HepG2 (cell line): ENCODE measurements at regions not wholly inside any gene's neighbourhood (a gene's known extent, or its start where the extent isn't known, plus 50 kb on each side); places are given as distances from the start of the nearest gene placed in this dataset.

Experiments used
- ATAC-seq: fragments of 200-7000 bp; cut with Tn5 transposase; 3 replicates; pipeline ENCODE4 v1.9.1; 2020; ENCODE audit warnings: mild to moderate bottlenecking, moderate library complexity
- BruUV-seq: library from RNA; stranded (reverse); fragments of 400-500 nt; replicated peaks from 2 replicates; lab custom pipeline; 2021; lab: Mats Ljungman, UMichigan
- CTCF ChIA-PET: fragments of 300-600 bp; formaldehyde crosslinking; extraction: SDS; loops from one replicate; lab custom pipeline; 2021; ENCODE audit warnings: low total read pairs, inconsistent platforms, low intra/inter-chr PET ratio; lab: Yijun Ruan, JAX
- POLR2A ChIA-PET: fragments of 350-600 bp; sonication (Branson Sonifier 250); formaldehyde crosslinking; loops from one replicate; lab custom pipeline; 2020; ENCODE audit warnings: antibody characterized with exemption, inconsistent platforms; lab: Yijun Ruan, JAX
- DNase-seq: peaks from one replicate; pipeline ENCODE4 v3.0.0-alpha.2; 2015; ENCODE audit warnings: low spot score
- FAIRE-seq: peaks from 3 replicates; lab custom pipeline; 2011; peaks lifted over from hg19 to GRCh38; lab: Jason Lieb, UNC
- H2AFZ ChIP-seq: one replicate; pipeline ENCODE4 v1.6.1; 2011; ENCODE audit warnings: low read length, inconsistent platforms
- H3K27ac ChIP-seq: fragments of 300-600 bp; 3 replicates; pipeline ENCODE4 v1.8.0; 2011; ENCODE audit warnings: mixed run types, mild to moderate bottlenecking, mixed read lengths, low read length, inconsistent platforms; ENCODE audit not compliant: insufficient read depth; ENCODE audit errors: extremely low read length
- H3K27me3 ChIP-seq, 2 experiments: fragments of 200-600 bp in 1 of 2; 2 replicates in 1 of 2; 3 replicates in 1 of 2; pipeline versions ENCODE4 v1.6.0 to v1.8.0; 2011; ENCODE audit warnings: low read length in 2 of 2, mild to moderate bottlenecking in 2 of 2, moderate library complexity in 2 of 2, inconsistent platforms in 1 of 2; ENCODE audit not compliant: insufficient read depth in 2 of 2, control insufficient read depth in 1 of 2
- H3K36me3 ChIP-seq, 2 experiments: fragments of 200-600 bp in 1 of 2; replicated peaks in 1 of 2; 2 replicates in 1 of 2; 3 replicates in 1 of 2; pipeline versions ENCODE4 v1.5.1 to v1.8.0; 2011; ENCODE audit warnings: low read length in 2 of 2, inconsistent platforms in 1 of 2; ENCODE audit not compliant: insufficient read depth in 2 of 2, control insufficient read depth in 1 of 2
- H3K4me1 ChIP-seq: 2 replicates; pipeline ENCODE4 v1.5.1; 2012; ENCODE audit warnings: low read length, inconsistent platforms; ENCODE audit not compliant: insufficient read depth
- H3K4me2 ChIP-seq: 2 replicates; pipeline ENCODE4 v1.6.0; 2011; ENCODE audit warnings: low read depth, low read length, inconsistent platforms
- H3K4me3 ChIP-seq, 3 experiments: fragments of 200-600 bp in 1 of 3; sonication (generic), shearing (Covaris generic) in 1 of 3; replicated peaks in 1 of 3; 2 replicates each; pipeline ENCODE4 v1.5.1; 2011 to 2016; ENCODE audit warnings: low read length in 3 of 3, inconsistent platforms in 2 of 3, low read depth in 2 of 3, mild to moderate bottlenecking in 2 of 3, control low read depth in 1 of 3, mixed read lengths in 1 of 3; ENCODE audit not compliant: insufficient read depth in 1 of 3
- H3K79me2 ChIP-seq: one replicate; pipeline ENCODE4 v1.6.1; 2011; ENCODE audit warnings: low read length, inconsistent platforms; ENCODE audit not compliant: insufficient read depth
- H3K9ac ChIP-seq: 2 replicates; pipeline ENCODE4 v1.6.0; 2011; ENCODE audit warnings: mild to moderate bottlenecking, low read depth, low read length, inconsistent platforms; ENCODE audit not compliant: insufficient read depth
- H3K9me3 ChIP-seq: 2 replicates; pipeline ENCODE4 v1.5.1; 2012; ENCODE audit warnings: mild to moderate bottlenecking, low read length
- H4K20me1 ChIP-seq: 2 replicates; pipeline ENCODE4 v1.6.0; 2011; ENCODE audit warnings: inconsistent platforms, mild to moderate bottlenecking, low read length, moderate library complexity; ENCODE audit not compliant: insufficient read depth
- CBX1 ChIP-seq: IDR thresholded peaks from one replicate; pipeline ENCODE4 v1.6.1; 2016; ENCODE audit warnings: antibody characterized with exemption, low read depth
- CCAR2 ChIP-seq: fragments of 200-400 bp; formaldehyde crosslinking; optimal IDR thresholded peaks from 2 replicates; pipeline ENCODE3; 2018; ENCODE audit warnings: low read depth, mild to moderate bottlenecking, low read length, moderate library complexity
- HIVEP1 ChIP-seq: sonication (generic); formaldehyde crosslinking; IDR thresholded peaks from 2 replicates; pipeline ENCODE4 v1.4.0; 2020; ENCODE audit warnings: mild to moderate bottlenecking, missing genetic modification reagents
- MED13 ChIP-seq: sonication (generic); formaldehyde crosslinking; IDR thresholded peaks from 2 replicates; pipeline ENCODE4 v1.5.0; 2020; ENCODE audit warnings: missing genetic modification reagents
- ZNF264 ChIP-seq: sonication (generic); formaldehyde crosslinking; IDR thresholded peaks from 2 replicates; pipeline ENCODE4 v1.4.0; 2020; ENCODE audit warnings: missing genetic modification reagents
- ZNF761 ChIP-seq: sonication (generic); formaldehyde crosslinking; conservative IDR thresholded peaks from 2 replicates; pipeline ENCODE4 v1.4.0; 2020; ENCODE audit warnings: mild to moderate bottlenecking, missing genetic modification reagents
- ZNF773 ChIP-seq: sonication (generic); formaldehyde crosslinking; IDR thresholded peaks from 2 replicates; pipeline ENCODE4 v1.4.0; 2020; ENCODE audit warnings: missing genetic modification reagents, borderline replicate concordance
- WGBS: methylation state at CpG from one replicate; pipeline ENCODE4 v1.1.6; 2017; ENCODE audit warnings: low lambda C conversion rate; 5-methylcytosine and 5-hydroxymethylcytosine counted together
- in situ Hi-C: cut with HindIII; loops from 2 replicates; pipeline ENCODE4 v1.10.0; 2017; ENCODE audit warnings: low pct_unique_long_range_greater_than_20kb; ENCODE audit not compliant: extremely low pct_ligation_motif_present
- intact Hi-C: fragments of 100-400 bp; cut with micrococcal nuclease; formaldehyde crosslinking; loops from one replicate; pipeline ENCODE4 v1.10.0; 2022; ENCODE audit not compliant: unreplicated experiment
- TF ChIP-seq, protein P1 (sequence below): sonication (generic); formaldehyde crosslinking; IDR thresholded peaks from 2 replicates; pipeline ENCODE4 v1.8.1; 2023; ENCODE audit warnings: mild to moderate bottlenecking, missing genetic modification reagents, borderline replicate concordance
- TF ChIP-seq, protein P2 (sequence below), 2 experiments: fragments of 450-650 bp in 1 of 2; sonication (generic) in 1 of 2; formaldehyde crosslinking in 1 of 2; IDR thresholded peaks; 2 replicates each; pipeline versions ENCODE4 v1.6.1 to v1.8.0; 2016 to 2022; ENCODE audit warnings: antibody characterized with exemption in 1 of 2, mild to moderate bottlenecking in 1 of 2, missing genetic modification reagents in 1 of 2
- TF ChIP-seq, protein P3 (sequence below), 2 experiments: fragments of 450-650 bp in 1 of 2; sonication (generic) in 1 of 2; formaldehyde crosslinking; IDR thresholded peaks; 2 replicates each; pipeline versions ENCODE4 v1.5.0 to v1.8.0; 2020 to 2022; ENCODE audit warnings: mild to moderate bottlenecking in 1 of 2, missing genetic modification reagents in 1 of 2

DNA sequence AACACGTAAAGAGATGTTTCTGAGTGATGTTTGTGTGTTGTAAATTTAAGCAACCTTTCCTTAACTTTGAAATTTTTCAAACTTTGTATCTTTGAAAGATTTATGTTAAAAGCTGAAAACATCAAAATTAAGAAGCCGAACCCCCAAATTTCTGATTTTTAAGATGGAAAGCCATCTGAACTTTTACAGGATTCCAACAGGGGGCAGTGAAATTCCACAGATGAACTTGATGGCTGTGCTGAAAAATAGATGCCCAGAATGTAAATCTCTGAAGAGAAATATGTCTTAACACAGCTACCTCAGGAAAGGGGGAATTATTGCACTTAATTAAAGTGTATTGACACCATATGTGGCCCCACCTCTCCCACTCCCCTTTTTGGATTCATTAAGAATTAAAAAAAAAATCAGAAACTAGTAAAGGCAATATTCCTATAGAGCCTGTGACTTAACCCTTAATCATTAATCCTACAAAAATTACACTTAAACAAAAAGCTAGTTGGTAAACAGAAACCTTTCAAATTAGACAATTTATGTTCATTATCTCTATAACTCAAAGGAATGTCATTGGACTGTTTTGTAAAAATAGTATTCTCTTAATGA, 597.9 kb downstream of the KCNJ2 start:
- no peak for ATAC-seq
- no peak for FAIRE-seq
- no peaks in the 10 kb centered on the region for H3K9me3 ChIP-seq
- no peaks in the 10 kb centered on the region for H3K79me2 ChIP-seq
- H3K4me3 ChIP-seq: no peak overlapping the region
- no peak overlapping the region for H3K27ac ChIP-seq
- H2AFZ ChIP-seq: no peak overlapping the region
- POLR2A ChIA-PET: no interaction called here
- intact Hi-C loops (loop anchor here (1.0 to 5.0 kb wide), 4 partner anchors 130 to 1774 kb away; partner anchors contain the start of gene SOX9), in situ Hi-C loops (loop anchor here (10.0 kb wide), 2 partner anchors 1348 to 1768 kb away; no protein-coding TSS in a partner anchor)
- H4K20me1 ChIP-seq: no peaks in the 10 kb centered on the region
- WGBS: 8% methylated on average over 2 of the region's 2 CpGs
- no peak overlapping the region for H3K4me2 ChIP-seq
- H3K4me1 ChIP-seq: no peaks in the 10 kb centered on the region
- H3K27me3 ChIP-seq: no peaks in the 10 kb centered on the region
- peak; percentile 31 for DNase-seq
- H3K36me3 ChIP-seq: no peaks in the 10 kb centered on the region
- H3K9ac ChIP-seq: no peak overlapping the region
- no TSS peak for BruUV-seq
- CTCF ChIA-PET: interaction anchor here (1.2 to 1.7 kb wide), 2 partner anchors 317 to 318 kb away, joined by 4 read pairs; no protein-coding TSS in a partner anchor
- TF ChIP-seq, protein P1, sequence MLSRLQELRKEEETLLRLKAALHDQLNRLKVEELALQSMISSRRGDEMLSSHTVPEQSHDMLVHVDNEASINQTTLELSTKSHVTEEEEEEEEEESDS: no peak
- no peak for TF ChIP-seq ZNF264 (CRISPR knock-in tag)
- TF ChIP-seq MED13: no peak
- no peak for TF ChIP-seq HIVEP1 (CRISPR knock-in tag)
- TF ChIP-seq CCAR2: no peak
- no peak for TF ChIP-seq ZNF773 (CRISPR knock-in tag)
- TF ChIP-seq, protein P2, sequence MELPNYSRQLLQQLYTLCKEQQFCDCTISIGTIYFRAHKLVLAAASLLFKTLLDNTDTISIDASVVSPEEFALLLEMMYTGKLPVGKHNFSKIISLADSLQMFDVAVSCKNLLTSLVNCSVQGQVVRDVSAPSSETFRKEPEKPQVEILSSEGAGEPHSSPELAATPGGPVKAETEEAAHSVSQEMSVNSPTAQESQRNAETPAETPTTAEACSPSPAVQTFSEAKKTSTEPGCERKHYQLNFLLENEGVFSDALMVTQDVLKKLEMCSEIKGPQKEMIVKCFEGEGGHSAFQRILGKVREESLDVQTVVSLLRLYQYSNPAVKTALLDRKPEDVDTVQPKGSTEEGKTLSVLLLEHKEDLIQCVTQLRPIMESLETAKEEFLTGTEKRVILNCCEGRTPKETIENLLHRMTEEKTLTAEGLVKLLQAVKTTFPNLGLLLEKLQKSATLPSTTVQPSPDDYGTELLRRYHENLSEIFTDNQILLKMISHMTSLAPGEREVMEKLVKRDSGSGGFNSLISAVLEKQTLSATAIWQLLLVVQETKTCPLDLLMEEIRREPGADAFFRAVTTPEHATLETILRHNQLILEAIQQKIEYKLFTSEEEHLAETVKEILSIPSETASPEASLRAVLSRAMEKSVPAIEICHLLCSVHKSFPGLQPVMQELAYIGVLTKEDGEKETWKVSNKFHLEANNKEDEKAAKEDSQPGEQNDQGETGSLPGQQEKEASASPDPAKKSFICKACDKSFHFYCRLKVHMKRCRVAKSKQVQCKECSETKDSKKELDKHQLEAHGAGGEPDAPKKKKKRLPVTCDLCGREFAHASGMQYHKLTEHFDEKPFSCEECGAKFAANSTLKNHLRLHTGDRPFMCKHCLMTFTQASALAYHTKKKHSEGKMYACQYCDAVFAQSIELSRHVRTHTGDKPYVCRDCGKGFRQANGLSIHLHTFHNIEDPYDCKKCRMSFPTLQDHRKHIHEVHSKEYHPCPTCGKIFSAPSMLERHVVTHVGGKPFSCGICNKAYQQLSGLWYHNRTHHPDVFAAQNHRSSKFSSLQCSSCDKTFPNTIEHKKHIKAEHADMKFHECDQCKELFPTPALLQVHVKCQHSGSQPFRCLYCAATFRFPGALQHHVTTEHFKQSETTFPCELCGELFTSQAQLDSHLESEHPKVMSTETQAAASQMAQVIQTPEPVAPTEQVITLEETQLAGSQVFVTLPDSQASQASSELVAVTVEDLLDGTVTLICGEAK (IDR thresholded peaks at IDR 0.05): no peak
- TF ChIP-seq, protein P2 (CRISPR knock-in tag; IDR thresholded peaks at IDR 0.05): no peak
- no peak for TF ChIP-seq CBX1
- TF ChIP-seq, protein P3, sequence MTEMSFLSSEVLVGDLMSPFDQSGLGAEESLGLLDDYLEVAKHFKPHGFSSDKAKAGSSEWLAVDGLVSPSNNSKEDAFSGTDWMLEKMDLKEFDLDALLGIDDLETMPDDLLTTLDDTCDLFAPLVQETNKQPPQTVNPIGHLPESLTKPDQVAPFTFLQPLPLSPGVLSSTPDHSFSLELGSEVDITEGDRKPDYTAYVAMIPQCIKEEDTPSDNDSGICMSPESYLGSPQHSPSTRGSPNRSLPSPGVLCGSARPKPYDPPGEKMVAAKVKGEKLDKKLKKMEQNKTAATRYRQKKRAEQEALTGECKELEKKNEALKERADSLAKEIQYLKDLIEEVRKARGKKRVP (CRISPR knock-in tag; IDR thresholded peaks at IDR 0.05): no peak
- no peak for TF ChIP-seq ZNF761 (CRISPR knock-in tag)
